Hematopoietic multipotent progenitor cell treated with erythropoietin and hydrocortisone succinate and interleukin-3 and kit ligand, for 15 days (in vitro differentiated cells): ENCODE measurements at regions not wholly inside any gene's neighbourhood (a gene's known extent, or its start where the extent isn't known, plus 50 kb on each side); places are given as distances from the start of the nearest gene placed in this dataset.

ENCODE experiments used
- DNase-seq: peaks from one replicate; pipeline ENCODE4 v3.0.0-alpha.2; 2015; ENCODE audit warnings: low spot score

DNA sequence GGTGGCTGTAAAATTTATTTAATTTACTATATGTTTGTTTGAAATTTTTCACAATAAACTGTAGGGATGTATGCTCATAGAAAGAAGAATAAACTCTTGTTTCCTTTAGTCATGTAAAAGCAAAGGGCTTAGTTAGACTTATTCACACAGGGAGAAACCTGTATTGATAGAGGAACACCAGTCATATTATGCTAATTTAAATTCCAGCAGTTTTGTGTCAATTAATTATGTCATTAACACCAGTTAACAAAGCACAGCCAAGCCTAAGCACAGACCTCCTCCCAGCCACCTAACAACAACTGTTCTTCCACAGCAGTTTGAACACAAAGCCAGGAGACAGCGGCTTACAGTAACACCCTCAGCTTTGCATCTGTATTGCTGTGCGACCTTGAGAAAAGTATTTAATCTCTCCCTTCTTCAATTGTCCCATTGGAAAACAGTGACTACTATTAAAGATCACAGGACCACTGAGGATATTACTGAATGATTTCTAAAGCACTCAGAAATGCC, 260.8 kb upstream of the RRP15 start:
- no peak for DNase-seq

DNA sequence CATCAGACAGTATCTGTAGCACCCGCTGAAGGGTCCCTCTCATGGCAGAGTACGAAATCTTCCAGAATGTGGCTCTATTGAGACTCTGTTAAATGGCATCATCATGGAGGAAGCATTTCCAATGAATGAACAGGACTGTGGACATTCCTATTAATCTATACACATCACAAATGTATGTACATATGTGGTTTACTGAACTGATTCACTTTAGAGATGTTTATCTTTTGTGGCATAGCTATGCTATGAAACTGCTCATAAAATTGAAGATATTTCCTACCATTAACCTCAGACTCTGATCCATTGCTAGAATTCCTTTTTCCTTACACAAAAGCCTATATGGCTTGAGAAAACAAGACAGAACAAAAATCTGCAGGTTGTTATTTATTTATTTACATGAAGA, 259.6 kb upstream of the RRP15 start:
- no peak for DNase-seq

DNA sequence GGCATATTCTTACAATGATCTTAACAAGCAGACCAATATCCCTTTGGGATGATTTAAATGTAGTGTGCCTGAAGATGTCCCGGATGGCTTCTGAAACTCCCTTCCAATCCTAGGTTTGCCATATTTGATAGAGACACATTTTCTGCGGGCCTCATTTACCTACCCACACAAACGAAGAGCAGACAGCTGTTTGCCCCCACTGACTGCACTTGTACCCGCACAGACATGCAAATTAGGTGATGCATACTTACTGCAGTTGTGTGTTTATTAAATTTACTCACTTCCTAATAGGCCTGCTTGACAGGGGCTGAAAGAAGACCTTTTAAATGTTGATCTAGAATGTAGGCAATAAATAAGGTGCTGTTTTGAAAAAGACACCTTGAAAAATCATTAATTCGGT, 257.9 kb upstream of the RRP15 start:
- DNase-seq = no peak

DNA sequence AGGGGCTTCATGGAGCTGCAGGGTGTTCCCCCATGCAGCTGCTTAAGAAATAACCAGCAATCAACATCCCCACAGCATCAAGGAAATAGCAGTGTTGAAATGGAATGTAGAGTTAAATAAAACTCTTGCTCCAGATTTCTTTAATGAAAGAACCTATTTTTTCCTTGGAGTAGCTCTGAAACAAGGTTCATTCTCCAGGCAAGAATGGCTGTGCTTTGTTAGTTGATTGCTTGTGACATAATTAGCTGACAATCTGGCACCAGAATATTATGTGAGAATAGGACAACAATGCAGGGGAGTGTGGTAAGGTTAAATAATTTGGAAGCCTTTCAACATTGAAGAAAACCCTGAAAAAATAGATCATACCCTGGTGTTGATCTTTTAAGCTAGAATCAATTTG, 254.2 kb upstream of the RRP15 start:
- no peak for DNase-seq

DNA sequence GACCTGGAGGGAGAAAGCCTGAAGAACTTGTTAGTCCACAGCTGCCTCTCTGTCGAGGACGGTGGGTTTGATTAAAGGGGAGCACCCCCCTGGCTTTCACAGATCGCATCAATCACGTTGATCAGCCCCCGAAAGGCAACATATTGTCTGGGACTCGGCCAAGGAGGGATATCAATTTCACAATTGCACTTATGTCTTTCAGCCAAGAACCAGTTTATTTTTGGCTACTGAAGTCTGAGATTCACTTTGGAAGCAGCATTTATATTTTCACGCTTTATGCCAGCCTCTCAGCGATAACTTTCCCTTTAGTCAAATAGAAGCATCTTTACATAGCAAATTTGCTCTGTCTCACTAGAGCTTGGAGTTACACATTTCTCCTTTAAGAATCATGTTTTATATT, 253.2 kb upstream of the RRP15 start:
- no peak for DNase-seq

DNA sequence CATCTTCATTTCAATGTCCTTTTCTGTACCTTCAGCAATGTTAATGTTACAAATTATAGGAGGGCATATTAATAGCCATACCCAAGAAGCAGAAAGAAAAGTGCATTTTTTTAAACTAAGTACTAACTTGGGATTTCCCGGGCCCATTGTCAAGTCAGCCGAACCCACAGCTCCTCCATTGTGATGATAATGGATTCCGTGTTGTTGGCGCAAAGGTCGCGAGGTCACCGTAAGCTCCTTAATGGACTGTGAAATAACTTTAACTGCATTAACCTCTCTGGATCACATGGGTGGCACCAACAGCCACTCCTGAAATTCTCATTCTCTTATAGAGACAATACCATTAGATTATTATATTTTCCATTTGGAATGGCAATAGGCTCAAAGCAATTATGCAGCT, 250.6 kb upstream of the RRP15 start:
- DNase-seq = no peak

DNA sequence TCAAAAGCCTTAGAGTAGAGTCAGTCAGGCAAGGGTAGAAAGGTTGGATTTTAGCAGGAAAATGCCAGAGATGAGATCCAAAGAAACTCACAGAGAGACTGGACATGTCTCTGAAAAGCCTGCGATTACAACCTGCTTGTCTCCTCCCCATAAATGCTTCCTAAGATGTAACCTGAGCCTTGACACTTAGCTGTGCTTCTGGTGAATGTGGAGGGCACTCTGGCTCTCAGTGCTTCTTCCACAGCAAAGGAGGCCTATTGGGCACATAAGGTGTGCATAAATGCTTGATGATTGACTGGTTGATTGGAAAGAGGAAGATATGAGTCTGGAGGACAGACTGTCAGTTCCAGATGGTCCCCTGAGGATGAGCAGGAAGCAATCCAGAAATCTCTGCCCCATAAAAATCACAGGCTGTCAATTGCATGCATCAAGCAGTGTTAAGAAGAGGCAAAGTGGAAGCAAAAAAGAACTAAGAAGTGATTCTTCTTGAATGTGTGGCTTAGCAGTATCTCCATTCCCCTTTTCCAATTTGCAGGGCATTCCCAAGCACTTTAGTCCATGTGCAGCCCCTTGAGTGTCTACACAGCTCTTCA, 236.2 kb upstream of the RRP15 start:
- DNase-seq = no peak

DNA sequence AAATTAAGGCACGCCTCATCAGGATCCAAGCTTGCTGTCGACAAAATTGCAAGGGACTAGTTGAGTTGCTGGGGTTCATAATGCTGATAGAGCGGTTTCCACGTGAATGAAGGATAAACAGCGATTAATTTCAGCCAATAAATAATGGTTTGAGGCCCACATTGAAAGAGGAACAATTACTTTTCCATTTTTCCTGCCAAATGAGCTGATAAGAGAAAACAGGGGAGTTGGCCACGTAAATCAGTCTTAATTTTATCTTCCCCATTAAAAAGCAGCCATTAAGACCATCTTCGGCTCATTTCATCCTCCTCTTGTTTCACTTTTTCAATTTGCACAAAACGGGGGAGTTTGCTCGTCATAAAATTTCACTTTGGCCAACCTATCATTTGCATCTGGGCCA, 235.5 kb upstream of the RRP15 start:
- DNase-seq = no peak

DNA sequence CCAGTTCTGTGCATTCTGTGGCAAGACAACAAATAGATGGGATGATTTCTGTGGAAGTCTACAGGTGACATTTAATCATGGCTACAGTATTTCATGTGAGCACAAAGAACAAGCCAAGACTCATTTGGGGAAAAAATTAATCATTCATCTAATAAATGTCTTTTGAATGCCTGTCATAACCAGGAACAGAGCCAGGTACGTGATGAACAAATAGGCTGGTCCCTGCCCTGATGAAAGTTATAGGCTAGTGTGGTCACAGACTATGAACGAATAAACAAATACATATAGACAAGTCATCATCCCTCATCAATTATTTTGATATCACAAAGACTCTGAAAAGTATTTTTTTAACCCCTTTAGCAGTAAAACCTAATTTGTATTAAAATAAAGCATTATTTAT, 226.4 kb upstream of the RRP15 start:
- no peak for DNase-seq

DNA sequence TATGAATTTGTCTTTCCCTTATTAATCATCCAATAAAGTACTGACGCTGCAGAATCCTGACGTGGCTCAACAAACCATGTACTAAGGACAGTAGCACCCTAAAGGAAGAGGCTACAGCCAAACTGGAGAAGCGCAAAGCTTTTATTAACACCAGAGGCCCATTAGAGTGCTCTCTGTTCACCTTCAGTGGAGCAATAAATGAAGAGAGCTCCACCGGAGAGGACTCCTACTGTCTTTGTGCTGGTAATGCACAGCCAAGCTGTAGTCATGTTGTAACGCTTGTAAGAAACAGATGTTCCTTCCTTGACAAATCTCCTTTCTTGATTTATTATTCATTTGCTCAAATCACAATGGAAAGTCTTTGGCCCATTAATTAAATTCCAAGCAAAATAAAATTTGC, 220.7 kb upstream of the RRP15 start:
- no peak for DNase-seq

DNA sequence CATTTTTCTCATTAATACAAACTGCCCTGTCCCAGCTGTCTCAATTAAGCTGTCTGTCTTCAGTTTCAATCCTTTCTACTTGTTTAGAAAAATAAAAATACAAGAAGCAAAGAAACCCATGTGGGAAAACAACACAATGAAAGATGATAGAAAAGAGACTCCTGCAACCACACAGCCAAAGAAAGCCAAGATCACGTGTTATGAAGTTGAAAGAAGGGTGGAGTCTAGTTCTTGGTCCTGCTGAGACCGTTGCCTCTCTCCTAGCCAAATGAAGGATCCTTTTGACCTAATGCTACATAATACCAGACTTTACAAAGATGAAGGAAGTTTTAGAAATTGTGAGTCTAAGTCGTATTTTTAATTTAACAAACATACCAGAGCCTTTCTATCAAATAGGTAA, 218.8 kb upstream of the RRP15 start:
- no peak for DNase-seq

DNA sequence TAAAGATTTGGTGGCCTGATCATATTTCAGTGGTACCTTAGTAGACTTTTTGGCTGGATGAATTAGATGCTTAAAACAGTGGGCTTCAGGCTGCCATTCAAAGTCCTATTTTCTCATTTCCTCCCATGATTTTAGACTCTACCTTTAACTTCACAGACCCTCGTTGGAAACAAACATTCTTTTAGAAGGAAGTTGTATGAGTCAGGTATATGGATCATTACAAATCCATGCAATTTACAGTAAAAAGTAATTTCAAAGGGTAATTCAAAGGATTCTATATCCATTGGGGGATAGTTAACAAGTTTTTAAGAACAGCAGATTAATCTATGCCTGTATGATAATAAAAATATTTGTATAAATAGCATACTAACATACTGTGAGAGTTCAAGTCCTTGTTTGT, 216.9 kb upstream of the RRP15 start:
- DNase-seq = no peak

DNA sequence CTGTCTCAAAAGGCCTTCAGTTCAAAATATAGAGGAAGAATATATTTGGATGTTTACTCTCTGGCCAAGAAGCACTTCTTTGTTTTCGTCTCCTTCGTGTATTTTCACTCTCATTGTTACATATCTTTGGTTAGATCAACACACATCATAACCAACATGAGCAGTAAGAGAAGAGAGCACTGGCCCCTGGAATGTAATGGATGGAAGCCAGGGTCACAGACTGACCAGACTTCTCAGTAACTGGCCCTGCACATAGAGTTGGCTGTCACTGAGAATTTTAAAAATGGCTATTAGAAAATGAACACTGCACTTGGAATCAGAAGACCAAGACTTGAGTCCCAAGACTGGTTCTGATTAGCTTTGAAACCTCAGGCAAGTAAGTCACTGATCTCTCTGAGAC, 215.9 kb upstream of the RRP15 start:
- DNase-seq = no peak

DNA sequence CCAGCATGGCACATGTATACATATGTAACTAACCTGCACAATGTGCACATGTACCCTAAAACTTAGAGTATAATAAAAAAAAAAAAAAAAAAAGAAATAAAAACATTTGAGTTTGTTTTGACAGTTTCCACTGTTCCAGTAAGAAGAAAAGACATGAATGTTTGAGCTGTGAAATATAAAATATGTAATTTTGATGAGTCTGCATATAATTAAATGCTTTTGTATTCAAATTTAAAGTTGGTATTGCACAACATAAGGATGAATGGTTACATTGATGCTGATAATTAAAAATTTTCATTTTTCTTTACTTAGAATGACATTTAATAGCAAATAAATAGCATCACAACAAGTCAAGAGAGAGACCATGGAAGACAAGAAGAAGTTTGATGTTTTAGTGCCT, 212.0 kb upstream of the RRP15 start:
- no peak for DNase-seq

DNA sequence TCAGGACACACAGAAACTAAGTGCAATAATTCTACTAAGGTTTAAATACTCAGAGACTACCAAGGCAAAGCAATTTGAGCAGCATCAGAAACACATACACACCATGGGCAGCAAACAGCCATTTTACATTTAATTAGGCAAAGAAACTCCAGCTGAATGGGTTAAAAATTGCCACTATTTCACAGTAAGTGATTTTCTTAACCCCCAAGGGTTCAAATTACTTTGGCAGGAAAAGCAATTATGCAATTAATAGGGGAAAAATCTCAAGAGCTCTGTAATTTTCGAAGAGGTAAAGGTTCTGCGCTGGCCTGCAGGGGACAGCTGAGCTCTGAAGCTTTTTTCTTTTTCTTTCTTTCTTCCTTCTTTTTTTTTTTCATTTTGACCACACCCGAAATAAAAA, 206.2 kb upstream of the RRP15 start:
- no peak for DNase-seq

DNA sequence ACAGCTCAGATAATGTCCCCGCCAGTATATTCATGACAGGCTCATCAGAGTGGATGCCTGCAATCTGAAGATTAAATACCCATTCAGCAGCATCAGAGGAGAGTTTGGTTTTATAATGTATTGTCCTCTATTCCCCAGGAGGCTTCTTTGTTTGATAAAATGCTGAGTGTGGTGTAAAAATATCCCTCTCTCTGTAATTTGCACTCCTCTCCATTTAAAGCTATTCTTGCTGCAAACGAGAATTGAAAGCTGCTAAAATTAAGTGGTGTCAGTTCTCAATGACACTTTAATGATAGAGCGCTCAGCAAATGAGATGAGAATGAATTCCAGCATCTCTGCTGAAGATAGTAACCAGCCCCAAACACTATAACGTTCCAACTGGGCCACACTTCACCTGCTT, 205.7 kb upstream of the RRP15 start:
- DNase-seq = no peak

DNA sequence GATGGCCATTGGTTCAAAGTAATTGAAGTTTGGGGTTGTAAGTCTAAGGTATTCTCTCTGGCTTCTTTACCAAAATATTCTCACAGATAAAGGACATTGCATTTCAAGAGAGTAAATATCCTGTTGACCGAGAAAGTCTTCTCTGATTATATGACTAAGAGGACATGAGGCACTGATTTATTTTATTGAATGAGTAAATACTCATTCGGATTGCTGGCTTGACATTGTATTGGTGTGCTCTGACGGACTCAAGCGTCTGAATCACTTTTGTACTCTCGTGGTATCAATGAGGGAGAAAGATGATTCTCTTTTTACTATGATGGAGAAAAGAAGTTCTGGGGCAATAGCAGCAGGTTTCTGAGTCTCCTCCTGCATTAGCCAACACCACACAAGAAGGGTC, 205.3 kb upstream of the RRP15 start:
- DNase-seq = no peak

DNA sequence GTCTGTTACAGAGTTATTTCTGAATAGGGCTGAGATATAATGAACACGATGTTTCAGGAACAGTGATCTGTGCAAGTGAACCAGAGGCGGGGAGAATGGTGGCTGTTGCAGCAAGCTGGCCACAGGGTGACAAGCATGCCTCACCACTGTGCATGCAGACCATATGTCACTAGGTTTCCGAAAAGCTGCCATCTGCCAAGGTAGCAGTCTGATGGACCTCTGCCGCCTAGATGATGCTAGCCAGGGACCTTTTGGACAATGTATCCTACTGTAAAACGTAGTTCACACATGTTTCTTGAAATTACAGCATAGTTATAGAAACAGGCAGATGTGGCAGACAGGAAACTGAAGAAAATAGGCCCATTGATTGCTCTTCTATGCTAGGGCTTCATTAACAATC, 204.2 kb upstream of the RRP15 start:
- DNase-seq = no peak

DNA sequence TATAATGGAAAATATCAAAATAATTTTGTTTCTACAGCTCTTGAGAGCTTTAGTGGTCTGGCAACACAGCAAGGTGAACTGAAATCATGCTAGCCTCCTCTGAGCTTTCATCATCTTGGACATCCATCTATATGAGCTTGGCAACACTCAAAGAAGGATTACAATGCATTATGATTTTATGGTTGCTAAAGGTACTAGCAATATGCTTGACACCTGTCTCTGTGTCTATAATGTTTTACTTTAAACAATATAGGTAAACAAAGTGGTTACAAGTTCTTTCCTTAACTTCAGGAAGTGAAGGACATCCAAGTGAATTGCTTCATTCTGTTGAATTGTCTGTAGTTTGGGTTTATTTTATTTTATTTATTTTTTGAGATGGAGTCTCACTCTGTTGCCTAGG, 203.7 kb upstream of the RRP15 start:
- DNase-seq = no peak

DNA sequence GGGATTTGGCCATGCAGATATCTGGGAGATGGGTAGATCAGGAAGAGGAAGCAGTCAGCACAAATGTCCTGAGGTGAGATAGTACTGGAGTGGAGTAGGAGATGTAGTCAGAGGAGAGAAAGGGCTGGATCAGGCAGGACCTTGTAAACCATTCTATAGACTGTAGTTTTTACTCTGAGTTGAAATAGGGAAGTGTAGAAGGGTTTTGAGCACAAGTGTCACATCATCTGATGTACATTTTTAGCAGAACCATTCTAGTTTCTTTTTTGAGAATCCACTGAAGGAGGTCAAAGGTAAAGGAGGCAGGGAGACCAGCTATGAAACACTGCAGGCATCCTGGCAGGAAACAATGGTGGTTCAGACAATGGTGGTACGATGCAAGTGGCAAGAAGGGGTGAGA, 194.6 kb upstream of the RRP15 start:
- DNase-seq = no peak

DNA sequence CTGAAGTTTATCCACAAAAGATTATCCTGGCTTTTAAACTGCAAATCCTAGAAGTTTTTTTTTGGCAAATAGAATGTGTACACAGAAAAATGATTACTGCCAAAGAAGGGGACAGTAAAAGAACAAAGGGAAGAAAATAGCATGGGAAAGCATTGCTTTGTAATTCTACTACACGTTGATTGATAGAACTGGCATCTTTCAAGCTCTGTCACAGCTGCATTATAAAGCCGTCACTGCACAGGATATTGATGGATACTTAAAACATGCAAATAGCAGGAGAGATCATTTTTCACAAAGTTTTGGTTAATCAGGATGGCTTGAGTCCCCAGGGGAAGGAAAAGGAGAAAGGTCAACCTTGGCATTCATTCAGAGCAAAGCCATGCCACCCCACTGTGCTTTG, 183.7 kb upstream of the RRP15 start:
- DNase-seq = no peak

DNA sequence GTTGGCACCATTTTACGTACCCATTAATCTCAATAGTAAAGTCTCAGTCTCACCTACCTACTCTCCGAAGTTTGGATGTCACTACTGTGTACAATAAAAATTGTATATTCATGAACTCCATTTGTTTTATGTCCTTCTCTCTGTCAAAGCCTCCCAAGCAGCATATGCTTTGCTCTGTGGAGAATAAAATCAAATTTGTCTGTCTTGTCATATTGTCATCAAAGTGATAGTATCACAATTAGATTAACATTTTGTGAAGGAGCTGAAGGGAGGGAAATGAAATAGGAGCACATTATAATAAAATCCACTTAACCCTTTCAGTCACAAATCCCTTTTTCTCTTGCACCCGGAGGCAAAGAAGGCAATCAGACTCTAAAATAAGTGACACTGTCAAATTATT, 177.1 kb upstream of the RRP15 start:
- DNase-seq = no peak

DNA sequence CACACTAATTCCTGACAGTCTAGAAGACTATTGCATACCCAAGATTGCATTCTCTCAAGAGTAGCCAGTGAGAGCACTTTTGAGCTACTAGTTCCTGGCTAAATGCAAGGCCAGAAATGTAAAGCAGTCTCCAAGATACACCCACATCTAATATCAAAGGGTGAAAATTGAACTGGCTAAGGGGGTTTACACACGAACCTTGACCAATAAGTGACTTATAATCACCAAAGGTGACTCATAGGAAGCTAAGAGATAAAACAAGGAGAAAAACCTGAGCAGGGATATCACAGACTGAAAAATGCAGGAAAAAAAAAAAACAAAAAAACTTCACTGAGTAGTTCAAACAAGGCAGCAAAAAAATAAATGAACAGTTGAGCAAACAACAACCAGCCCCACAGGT, 172.2 kb upstream of the RRP15 start:
- no peak for DNase-seq

DNA sequence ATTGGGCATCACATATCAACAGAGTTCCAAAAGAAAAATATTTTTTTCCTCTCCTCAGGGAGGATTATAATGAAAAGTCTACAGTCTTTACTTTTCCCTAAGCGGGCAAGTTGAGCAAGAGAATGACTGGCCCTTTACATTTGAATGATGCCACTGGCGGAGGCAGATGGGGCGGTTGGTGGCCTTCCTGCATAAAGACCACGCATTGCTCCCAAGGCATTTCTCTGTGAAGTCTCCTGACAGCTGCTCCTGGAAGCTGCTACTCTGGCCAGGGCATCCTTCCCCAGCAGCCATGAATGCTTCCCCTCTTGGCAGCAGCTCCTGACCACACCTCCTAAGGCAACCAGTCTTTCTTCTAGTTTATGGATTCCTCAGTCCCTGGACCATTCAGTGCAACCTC, 161.1 kb upstream of the RRP15 start:
- no peak for DNase-seq

DNA sequence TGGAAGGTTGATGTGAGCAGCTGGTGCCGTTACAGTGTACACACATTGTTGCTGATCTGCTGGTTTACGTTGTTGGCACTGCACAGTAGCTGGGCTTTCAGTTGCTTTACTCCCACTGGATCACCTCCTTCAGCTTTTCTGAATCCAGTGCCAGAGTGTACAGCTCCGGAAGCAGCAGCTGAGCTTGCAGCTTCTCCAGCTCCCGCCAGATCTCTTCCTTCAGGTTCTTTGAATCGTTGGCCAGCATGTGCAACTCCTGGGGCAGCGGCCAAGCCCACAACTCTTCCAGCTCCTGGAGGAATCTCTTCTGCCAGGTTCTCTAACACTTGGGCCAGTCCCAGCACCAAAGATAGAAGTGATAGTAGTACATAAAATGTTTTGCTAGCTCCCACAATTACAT, 149.7 kb upstream of the RRP15 start:
- DNase-seq = no peak
